ENCODE measurements at regions not wholly inside any gene's neighbourhood (a gene's known extent, or its start where the extent isn't known, plus 50 kb on each side); places are given as distances from the start of the nearest gene placed in this dataset.
"Not testable (repeated sequence)": the region's sequence is repeated elsewhere in the genome, so short reads cannot be mapped to it uniquely, and the experiment has no call there.

GRCh38 chr10:23914641-23915040 lies 294.3 kb upstream of the KIAA1217 start:
- no peaks in the 10 kb centered on the region for H3K4me1 Mint-ChIP-seq (ENCODE audit: low read depth)
- intact Hi-C loops (cut with micrococcal nuclease) = no loop called here
- no peaks in the 10 kb centered on the region for H3K36me3 Mint-ChIP-seq (ENCODE audit: low read depth)
- H3K9me3 Mint-ChIP-seq = no peaks in the 10 kb centered on the region
- H3K27ac Mint-ChIP-seq = no peak overlapping the region
- H3K4me3 Mint-ChIP-seq (ENCODE audit: low read depth) = no peak overlapping the region
- no peak for DNase-seq (ENCODE audit: low spot score)
- no peaks in the 10 kb centered on the region for H3K27me3 Mint-ChIP-seq (ENCODE audit: low read depth)

- Mint-ChIP-seq H3K4me3 (ENCODE audit: low read depth) (no peak overlapping the region), H3K27ac (no peak overlapping the region), H3K4me1 (ENCODE audit: low read depth) (no peaks in the 10 kb centered on the region), H3K27me3 (ENCODE audit: low read depth) (no peaks in the 10 kb centered on the region), H3K36me3 (ENCODE audit: low read depth) (no peaks in the 10 kb centered on the region), H3K9me3 (no peaks in the 10 kb centered on the region)
- no peak for DNase-seq (ENCODE audit: low spot score)
- intact Hi-C loops (cut with micrococcal nuclease) = no loop called here
Measured at GRCh38 chr10:23917251-23917840, 291.6 kb upstream of the KIAA1217 start.

GRCh38 chr10:23918090-23918723 lies 290.7 kb upstream of the KIAA1217 start:
- no peaks in the 10 kb centered on the region for H3K4me1 Mint-ChIP-seq (ENCODE audit: low read depth)
- intact Hi-C loops (cut with micrococcal nuclease) = no loop called here

GRCh38 chr10:23918839-23919238 lies 290.1 kb upstream of the KIAA1217 start:
- H3K36me3 Mint-ChIP-seq (ENCODE audit: low read depth) = no peaks in the 10 kb centered on the region
- H3K9me3 Mint-ChIP-seq = no peaks in the 10 kb centered on the region
- intact Hi-C loops (cut with micrococcal nuclease) = no loop called here
- no peak for DNase-seq (ENCODE audit: low spot score)
- no peak overlapping the region for H3K27ac Mint-ChIP-seq
- H3K4me3 Mint-ChIP-seq (ENCODE audit: low read depth) = no peak overlapping the region
- H3K27me3 Mint-ChIP-seq (ENCODE audit: low read depth) = no peaks in the 10 kb centered on the region
- no peaks in the 10 kb centered on the region for H3K4me1 Mint-ChIP-seq (ENCODE audit: low read depth)

More at GRCh38 chr10:23918090-23918723, 290.7 kb upstream of the KIAA1217 start:
- no peak for DNase-seq (ENCODE audit: low spot score)
- Mint-ChIP-seq H3K36me3 (ENCODE audit: low read depth) (no peaks in the 10 kb centered on the region), H3K4me3 (ENCODE audit: low read depth) (no peak overlapping the region), H3K27me3 (ENCODE audit: low read depth) (no peaks in the 10 kb centered on the region), H3K27ac (no peak overlapping the region), H3K9me3 (no peaks in the 10 kb centered on the region)

- no peaks in the 10 kb centered on the region for H3K9me3 Mint-ChIP-seq
- intact Hi-C loops (cut with micrococcal nuclease) = no loop called here
- no peaks in the 10 kb centered on the region for H3K27me3 Mint-ChIP-seq (ENCODE audit: low read depth)
- H3K4me3 Mint-ChIP-seq (ENCODE audit: low read depth) = no peak overlapping the region
- no peaks in the 10 kb centered on the region for H3K36me3 Mint-ChIP-seq (ENCODE audit: low read depth)
- H3K27ac Mint-ChIP-seq = no peak overlapping the region
- no peaks in the 10 kb centered on the region for H3K4me1 Mint-ChIP-seq (ENCODE audit: low read depth)
- DNase-seq (ENCODE audit: low spot score) = no peak
Measured at GRCh38 chr10:23927576-23928325, 281.2 kb upstream of the KIAA1217 start.

GRCh38 chr10:23934023-23934422 lies 274.9 kb upstream of the KIAA1217 start:
- intact Hi-C loops (cut with micrococcal nuclease); DNase-seq (ENCODE audit: low spot score); H3K4me3 Mint-ChIP-seq (ENCODE audit: low read depth); H3K9me3 Mint-ChIP-seq; H3K27ac Mint-ChIP-seq; H3K4me1 Mint-ChIP-seq (ENCODE audit: low read depth); H3K36me3 Mint-ChIP-seq (ENCODE audit: low read depth); H3K27me3 Mint-ChIP-seq (ENCODE audit: low read depth): not testable (repeated sequence)

- Mint-ChIP-seq H3K4me1 (ENCODE audit: low read depth) (no peaks in the 10 kb centered on the region), H3K9me3 (no peaks in the 10 kb centered on the region), H3K36me3 (ENCODE audit: low read depth) (no peaks in the 10 kb centered on the region), H3K4me3 (ENCODE audit: low read depth) (no peak overlapping the region), H3K27ac (no peak overlapping the region), H3K27me3 (ENCODE audit: low read depth) (no peaks in the 10 kb centered on the region)
- DNase-seq (ENCODE audit: low spot score) = no peak
- intact Hi-C loops (cut with micrococcal nuclease) = no loop called here
Measured at GRCh38 chr10:23945845-23946244, 263.1 kb upstream of the KIAA1217 start.

- Mint-ChIP-seq H3K27ac (no peak overlapping the region), H3K4me1 (ENCODE audit: low read depth) (no peaks in the 10 kb centered on the region), H3K4me3 (ENCODE audit: low read depth) (no peak overlapping the region), H3K36me3 (ENCODE audit: low read depth) (no peaks in the 10 kb centered on the region), H3K27me3 (ENCODE audit: low read depth) (no peaks in the 10 kb centered on the region), H3K9me3 (peaks cover 14% of the 10 kb centered on the region)
- intact Hi-C loops (cut with micrococcal nuclease) = no loop called here
- DNase-seq (ENCODE audit: low spot score) = no peak
Measured at GRCh38 chr10:23951841-23952240, 257.1 kb upstream of the KIAA1217 start.

GRCh38 chr10:23955456-23956225 lies 253.3 kb upstream of the KIAA1217 start:
- H3K27me3 Mint-ChIP-seq (ENCODE audit: low read depth) = no peaks in the 10 kb centered on the region
- intact Hi-C loops (cut with micrococcal nuclease) = no loop called here
- no peak overlapping the region for H3K27ac Mint-ChIP-seq
- H3K9me3 Mint-ChIP-seq = peaks cover 14% of the 10 kb centered on the region
- H3K4me3 Mint-ChIP-seq (ENCODE audit: low read depth) = no peak overlapping the region
- no peak for DNase-seq (ENCODE audit: low spot score)
- H3K36me3 Mint-ChIP-seq (ENCODE audit: low read depth) = no peaks in the 10 kb centered on the region
- no peaks in the 10 kb centered on the region for H3K4me1 Mint-ChIP-seq (ENCODE audit: low read depth)

GRCh38 chr10:23965123-23965522 lies 243.8 kb upstream of the KIAA1217 start:
- no peaks in the 10 kb centered on the region for H3K4me1 Mint-ChIP-seq (ENCODE audit: low read depth)
- DNase-seq (ENCODE audit: low spot score) = no peak
- no peak overlapping the region for H3K27ac Mint-ChIP-seq
- no peaks in the 10 kb centered on the region for H3K27me3 Mint-ChIP-seq (ENCODE audit: low read depth)
- H3K4me3 Mint-ChIP-seq (ENCODE audit: low read depth) = no peak overlapping the region
- intact Hi-C loops (cut with micrococcal nuclease) = no loop called here
- no peaks in the 10 kb centered on the region for H3K9me3 Mint-ChIP-seq
- H3K36me3 Mint-ChIP-seq (ENCODE audit: low read depth) = no peaks in the 10 kb centered on the region

GRCh38 chr10:23965880-23966279 lies 243.1 kb upstream of the KIAA1217 start:
- Mint-ChIP-seq H3K4me1 (ENCODE audit: low read depth) (no peaks in the 10 kb centered on the region), H3K36me3 (ENCODE audit: low read depth) (no peaks in the 10 kb centered on the region), H3K4me3 (ENCODE audit: low read depth) (no peak overlapping the region), H3K9me3 (no peaks in the 10 kb centered on the region), H3K27me3 (ENCODE audit: low read depth) (no peaks in the 10 kb centered on the region), H3K27ac (no peak overlapping the region)
- no peak for DNase-seq (ENCODE audit: low spot score)
- intact Hi-C loops (cut with micrococcal nuclease) = no loop called here

- no peak for DNase-seq (ENCODE audit: low spot score)
Measured at GRCh38 chr10:23966504-23967051, 242.4 kb upstream of the KIAA1217 start.

More at GRCh38 chr10:23966504-23967051, 242.4 kb upstream of the KIAA1217 start:
- Mint-ChIP-seq H3K4me1 (ENCODE audit: low read depth) (no peaks in the 10 kb centered on the region), H3K27ac (no peak overlapping the region), H3K9me3 (no peaks in the 10 kb centered on the region), H3K36me3 (ENCODE audit: low read depth) (no peaks in the 10 kb centered on the region), H3K4me3 (ENCODE audit: low read depth) (no peak overlapping the region), H3K27me3 (ENCODE audit: low read depth) (no peaks in the 10 kb centered on the region)
- intact Hi-C loops (cut with micrococcal nuclease) = no loop called here
